ENCODE measurements at regions not wholly inside any gene's neighbourhood (a gene's known extent, or its start where the extent isn't known, plus 50 kb on each side); places are given as distances from the start of the nearest gene placed in this dataset.
"Not testable (repeated sequence)": the region's sequence is repeated elsewhere in the genome, so short reads cannot be mapped to it uniquely, and the experiment has no call there.

- DNase-seq (ENCODE audit: low read depth, low spot score) = no peak
Measured at GRCh38 chr6:1230689-1231605, 81.0 kb upstream of the FOXQ1 start.

DNA sequence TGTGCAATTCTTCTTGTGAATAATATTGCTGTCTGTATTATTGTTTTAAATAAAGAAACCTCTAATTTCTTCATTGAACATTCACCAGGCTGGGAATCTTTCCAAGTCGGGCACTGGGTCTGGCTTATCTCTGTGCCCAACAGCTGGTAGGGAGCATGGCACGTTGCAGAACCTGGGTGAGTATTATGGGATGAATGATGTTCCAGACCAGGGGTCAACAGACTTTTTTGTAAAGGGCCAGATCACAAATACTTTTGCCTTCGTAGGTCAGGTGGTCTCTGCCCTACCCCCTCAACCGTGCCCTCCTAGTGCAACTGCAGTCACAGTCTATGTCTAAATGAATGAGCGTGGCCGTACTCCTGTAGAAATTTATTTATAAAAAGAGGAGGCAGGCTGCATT lies 81.6 kb upstream of the FOXQ1 start:
- DNase-seq (ENCODE audit: low read depth, low spot score) = no peak

- no peak for DNase-seq (ENCODE audit: low read depth, low spot score)
Measured at GRCh38 chr6:1229808-1230207, 82.1 kb upstream of the FOXQ1 start.

DNA sequence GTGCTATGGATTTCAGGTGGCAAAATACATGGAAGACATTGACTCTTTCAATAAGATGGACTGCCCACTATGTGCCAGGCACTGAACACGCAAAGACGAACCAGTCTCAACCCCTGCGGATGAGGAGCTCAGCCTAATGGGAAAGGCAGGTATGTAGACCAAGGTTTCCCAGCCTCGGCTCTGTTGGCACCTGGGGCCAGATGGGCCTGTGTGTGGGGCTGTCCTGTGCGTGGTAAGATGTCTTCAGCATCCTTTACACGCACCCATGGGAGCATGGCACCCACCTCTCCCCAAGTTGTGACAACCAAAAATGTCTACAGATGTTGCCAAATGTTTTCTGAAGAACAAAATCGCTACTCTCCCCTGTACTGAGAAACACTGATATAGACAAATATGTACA lies 82.6 kb upstream of the FOXQ1 start:
- DNase-seq (ENCODE audit: low read depth, low spot score) = no peak

DNA sequence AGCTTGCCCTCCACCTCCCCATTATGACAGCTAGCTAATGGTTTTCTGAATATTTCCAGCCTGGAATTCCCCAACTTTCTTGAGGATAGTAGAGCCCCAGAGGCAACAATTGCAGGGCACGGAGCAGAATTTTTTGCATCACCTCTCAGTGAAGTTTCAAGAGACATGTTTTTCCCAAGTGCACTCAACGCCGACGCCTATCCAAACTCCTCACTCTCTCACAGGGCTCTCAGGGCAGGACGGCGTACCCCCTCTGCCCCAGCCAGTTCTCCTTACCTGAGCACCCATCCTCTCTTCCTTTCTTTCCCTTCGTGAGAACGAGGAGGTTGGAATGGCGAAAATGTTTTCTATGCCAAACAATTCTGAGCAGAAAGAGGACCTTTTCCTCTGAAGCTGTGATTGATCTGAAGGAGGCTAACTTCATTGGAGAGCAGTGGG lies 83.1 kb upstream of the FOXQ1 start:
- DNase-seq (ENCODE audit: low read depth, low spot score) = no peak

DNA sequence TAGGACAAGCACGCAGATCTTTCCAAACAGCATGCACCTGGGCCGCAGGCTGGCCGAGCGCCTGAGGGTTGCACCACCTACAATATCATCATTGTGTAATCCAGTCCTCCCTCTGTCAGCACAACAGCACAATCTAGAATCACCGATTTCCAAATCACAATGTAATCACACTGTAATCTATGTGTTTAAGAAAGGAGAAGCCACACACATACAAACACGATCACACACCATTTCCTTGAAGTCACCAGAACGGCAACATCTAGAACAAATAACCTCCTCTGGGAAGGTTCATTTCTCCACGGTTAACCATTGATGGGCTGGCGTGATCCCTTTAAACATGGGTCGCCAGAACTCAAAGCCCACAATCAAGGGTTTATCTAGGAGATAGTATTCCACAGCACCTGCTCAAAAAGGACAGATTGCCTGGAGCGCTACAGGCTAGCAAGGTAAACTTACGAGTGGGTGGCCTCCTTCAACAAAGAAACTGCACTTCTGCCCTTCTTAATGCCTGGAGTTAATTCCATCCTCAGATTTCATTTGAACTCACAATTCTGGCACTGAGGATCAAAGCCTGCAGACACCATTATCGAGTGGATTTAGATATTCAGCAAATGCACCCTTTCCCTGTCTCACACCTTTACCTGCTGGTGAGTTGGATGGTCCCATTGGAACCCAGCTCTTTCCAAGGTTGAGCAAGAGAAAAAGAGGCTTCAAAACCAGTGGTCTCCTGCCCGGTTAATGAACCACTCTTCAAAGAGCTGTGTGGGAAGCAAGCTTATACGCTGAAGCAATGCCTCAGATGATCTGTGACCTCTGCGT lies 83.8 kb upstream of the FOXQ1 start:
- DNase-seq (ENCODE audit: low read depth, low spot score) = no peak

DNA sequence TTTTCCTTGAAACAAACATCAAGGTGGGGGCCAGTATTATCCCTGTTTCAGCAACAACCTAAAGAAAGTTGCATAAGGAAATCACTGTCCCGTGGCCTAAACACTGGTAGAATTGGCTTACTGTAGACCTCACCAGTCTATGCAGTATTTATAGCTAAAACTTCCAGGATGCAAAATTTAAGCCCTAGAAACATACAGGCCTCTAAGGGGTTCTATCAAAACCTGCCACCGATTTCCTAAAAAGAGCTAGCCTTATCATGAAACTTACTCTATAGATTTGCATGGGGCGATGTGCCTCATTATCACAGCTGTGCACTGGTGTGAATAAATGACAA lies 84.3 kb upstream of the FOXQ1 start:
- no peak for DNase-seq (ENCODE audit: low read depth, low spot score)

DNA sequence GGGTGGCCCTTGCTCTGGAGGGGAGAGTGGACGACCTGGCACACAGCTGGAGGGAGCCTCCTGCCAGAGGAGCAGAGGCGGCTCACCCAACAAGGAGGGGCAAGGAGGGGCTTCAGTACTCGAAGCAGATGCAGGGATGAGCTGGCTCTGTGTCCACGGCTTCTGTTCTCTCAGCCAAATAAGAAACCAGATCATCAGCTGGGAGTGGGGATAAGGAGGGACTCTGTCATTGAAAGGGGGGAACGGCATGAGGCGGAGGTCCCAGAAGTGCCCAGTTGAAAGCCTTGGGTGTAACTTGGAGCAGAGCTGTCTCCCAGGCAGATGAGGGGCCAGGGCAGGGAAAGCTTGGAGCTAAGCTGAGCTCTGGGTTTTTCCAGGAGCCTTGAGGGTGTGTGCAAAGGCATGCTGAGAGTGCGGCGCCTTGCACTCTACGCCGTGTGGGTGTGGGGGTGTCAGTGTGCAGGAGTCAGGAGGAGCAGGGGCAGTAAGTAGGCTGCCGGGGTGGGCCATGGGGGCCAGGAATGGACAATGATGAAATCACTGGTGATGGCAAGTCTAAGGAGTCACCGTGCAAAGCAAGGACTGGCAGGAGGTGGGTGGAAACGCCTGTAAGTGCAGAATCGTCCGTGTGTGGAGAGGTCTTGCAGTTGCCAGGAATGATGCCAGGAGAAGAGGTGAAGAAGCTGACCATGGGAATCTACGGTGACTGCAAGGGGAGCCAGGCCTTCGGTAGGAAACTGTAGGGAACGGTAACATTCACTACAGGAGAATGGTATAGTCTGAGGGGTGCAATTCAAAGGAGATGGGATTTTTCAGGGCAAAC lies 85.4 kb upstream of the FOXQ1 start:
- no peak for DNase-seq (ENCODE audit: low read depth, low spot score)

DNA sequence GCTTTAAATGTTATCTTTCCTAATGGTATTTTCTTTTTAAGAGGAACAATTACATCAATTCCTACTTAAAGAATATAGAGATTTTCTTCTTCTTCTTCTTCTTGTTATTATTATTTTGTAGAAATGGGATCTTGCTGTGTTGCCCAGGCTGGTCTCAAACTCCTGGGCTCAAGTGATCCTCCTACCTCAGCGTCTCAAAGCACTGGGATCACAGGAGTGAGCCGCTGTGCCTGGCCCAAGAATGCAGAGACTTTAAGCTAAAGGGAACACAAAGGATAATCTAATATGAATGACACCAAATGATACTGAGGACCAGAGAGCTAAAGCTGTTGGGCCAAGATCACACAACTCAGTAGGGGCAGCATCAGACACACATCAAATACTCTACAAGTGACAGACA lies 87.4 kb upstream of the FOXQ1 start:
- DNase-seq (ENCODE audit: low read depth, low spot score) = no peak

GRCh38 chr6:1222728-1223595 lies 88.9 kb upstream of the FOXQ1 start:
- DNase-seq (ENCODE audit: low read depth, low spot score) = no peak

DNA sequence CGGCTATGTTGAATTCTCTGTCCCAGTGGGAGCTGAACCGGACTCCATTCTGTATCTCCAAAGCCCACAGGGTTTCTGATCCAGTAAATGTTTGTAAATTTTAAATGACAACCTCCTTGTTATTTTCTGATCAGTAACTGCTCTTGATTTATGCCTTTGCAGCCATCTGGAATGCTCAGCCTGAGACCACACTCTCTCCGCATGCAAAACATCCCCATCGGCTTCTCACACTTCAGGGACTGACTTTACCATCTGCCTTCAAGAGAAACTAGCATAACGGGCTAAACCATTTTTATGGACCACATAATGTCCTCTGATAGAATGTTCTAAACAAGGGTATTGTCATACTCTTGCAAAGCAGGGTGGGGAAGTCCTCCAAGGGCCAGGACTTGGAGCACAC lies 94.5 kb upstream of the FOXQ1 start:
- DNase-seq (ENCODE audit: low read depth, low spot score) = no peak

GRCh38 chr6:1216488-1216974 lies 95.4 kb upstream of the FOXQ1 start:
- DNase-seq (ENCODE audit: low read depth, low spot score) = no peak

GRCh38 chr6:1215884-1216487 lies 95.9 kb upstream of the FOXQ1 start:
- DNase-seq (ENCODE audit: low read depth, low spot score) = no peak

DNA sequence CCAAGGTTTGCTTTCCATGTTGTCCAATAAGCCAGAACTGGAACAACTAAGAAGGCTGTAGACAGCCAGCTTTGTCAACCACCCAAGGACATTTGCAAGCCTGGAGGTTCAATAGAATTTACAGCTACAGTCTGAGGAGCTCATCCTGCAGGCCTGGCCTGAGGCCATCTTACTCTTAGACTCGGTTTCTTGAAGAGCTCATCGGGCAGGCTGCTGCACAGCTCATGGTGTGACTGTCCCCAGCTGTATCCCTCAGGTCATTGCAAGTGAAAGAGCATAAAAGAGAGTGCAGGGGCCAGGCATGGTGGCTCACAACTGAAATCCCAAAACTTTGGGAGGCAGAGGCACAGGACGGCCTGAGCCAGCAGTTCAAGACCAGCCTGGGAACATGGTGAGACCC lies 96.9 kb upstream of the FOXQ1 start:
- DNase-seq (ENCODE audit: low read depth, low spot score) = no peak

GRCh38 chr6:1212919-1213318 lies 99.0 kb upstream of the FOXQ1 start:
- no peak for DNase-seq (ENCODE audit: low read depth, low spot score)

DNA sequence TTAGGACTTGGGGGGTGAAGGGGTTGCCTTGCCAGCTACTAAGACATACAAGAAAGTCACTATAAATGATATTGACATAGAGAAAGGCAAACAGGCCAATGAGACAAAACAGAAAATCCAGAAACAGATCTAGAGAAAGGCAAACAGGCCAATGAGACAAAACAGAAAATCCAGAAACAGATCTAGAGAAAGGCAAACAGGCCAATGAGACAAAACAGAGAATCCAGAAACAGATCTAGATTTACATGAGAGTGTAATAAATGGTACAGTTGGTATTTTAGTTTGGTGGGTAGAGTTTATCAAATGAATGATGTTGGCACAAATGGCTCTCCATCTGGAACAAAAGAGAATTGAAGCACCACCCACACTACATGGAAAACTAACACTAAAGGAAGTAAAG lies 99.8 kb upstream of the FOXQ1 start:
- not testable (repeated sequence) for DNase-seq (ENCODE audit: low read depth, low spot score)

- not testable (repeated sequence) for DNase-seq (ENCODE audit: low read depth, low spot score)
Measured at GRCh38 chr6:1210631-1211030, 101.3 kb upstream of the FOXQ1 start.

- DNase-seq (ENCODE audit: low read depth, low spot score) = no peak
Measured at GRCh38 chr6:1208876-1209275, 103.0 kb upstream of the FOXQ1 start.

DNA sequence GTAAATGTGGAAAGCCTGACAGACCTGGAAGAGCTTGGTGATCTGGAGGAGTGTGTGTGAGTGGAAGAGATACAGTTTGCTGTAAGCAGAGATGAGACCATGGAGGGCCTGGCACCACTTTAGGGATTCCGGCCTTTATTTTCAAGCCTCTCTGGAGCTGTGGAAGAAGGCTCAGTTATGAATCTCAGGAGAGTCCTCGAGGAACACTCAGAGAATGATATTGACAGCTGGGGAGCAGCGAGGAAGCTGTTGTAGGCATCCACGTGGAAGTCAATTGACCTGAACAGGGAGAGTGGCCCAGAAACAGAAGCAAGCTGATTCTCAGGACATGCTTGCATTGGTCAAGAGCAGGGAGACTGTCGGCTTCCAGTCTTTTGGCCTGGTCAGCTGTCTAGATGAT lies 108.4 kb upstream of the FOXQ1 start:
- no peak for DNase-seq (ENCODE audit: low read depth, low spot score)

DNA sequence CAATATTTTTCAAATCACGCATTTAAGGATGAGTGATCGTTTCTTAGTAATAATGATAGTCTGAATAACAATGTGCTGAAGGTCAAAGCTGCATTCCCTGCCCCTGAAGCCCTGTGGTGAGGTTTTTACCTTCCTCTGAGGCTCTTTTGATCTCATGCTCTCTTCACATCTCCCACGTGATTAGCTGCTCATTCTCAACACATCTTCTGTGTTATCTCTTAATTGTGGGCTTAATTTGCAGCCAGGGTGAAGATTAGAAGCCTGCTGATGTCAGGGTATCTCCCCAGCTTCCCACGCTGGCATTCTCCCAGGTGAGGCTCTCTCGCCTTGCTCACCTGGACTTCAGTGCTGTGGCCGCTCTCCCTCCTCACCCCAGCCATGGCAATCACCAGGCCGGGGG lies 109.7 kb upstream of the FOXQ1 start:
- DNase-seq (ENCODE audit: low read depth, low spot score) = no peak
